GM19468 (cell line): ENCODE measurements at regions not wholly inside any gene's neighbourhood (a gene's known extent, or its start where the extent isn't known, plus 50 kb on each side); places are given as distances from the start of the nearest gene placed in this dataset.
"Not testable (repeated sequence)": the region's sequence is repeated elsewhere in the genome, so short reads cannot be mapped to it uniquely, and the experiment has no call there.

Experiments
- ATAC-seq: cut with Tn5 transposase; IDR thresholded peaks from one replicate; pipeline ENCODE4 v1.9.1; 2021; ENCODE audit warnings: mild to moderate bottlenecking, moderate library complexity, moderate number of reproducible peaks; ENCODE audit not compliant: unreplicated experiment; ENCODE audit errors: extremely low read depth

DNA sequence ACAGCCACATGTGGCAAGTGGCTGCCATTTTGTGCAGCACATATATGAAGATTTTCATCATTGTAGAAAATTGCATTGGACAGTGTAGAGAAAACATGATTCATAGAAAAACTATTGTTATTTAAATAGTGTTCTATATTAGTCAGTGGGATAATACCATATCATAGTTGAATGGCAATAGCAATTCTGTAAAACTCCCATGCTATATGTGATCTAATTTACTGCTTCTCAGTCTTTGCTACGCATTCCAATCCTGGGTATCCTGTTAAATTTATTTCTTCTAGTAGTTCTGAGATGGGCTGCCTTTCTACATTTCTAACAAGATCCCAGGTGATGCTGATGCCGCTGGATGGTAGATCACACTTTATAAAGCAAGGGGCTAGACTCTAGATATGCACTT lies 117.5 kb upstream of the FBXO28 start:
- ATAC-seq = not testable (repeated sequence)

- peak; percentile 99 for ATAC-seq
These were observed 121.3 kb upstream of the FBXO28 start for GRCh38 chr1:223992456-223993246.

GRCh38 chr1:223991297-223991857 lies 122.5 kb upstream of the FBXO28 start:
- ATAC-seq = not testable (repeated sequence)

DNA sequence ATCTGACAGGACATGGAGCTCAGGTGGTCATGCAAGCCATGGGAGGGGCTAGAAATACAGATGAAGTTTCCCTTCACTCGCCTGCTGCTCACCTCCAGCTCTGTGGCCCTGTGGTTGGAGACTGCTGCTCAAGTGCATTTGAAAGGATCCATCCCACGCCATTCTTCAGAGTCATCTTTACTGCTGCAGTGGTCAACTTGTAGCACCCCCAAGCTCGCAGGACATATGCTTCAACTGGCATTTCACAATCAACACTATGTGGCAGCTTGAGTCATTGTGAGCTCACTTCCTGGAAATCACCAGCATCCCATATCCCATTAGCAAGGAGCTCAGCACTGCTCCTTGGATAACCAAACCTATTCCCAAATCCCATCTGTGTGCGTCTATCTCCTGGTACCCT lies 116.2 kb upstream of the TP53BP2 start:
- not testable (repeated sequence) for ATAC-seq

GRCh38 chr1:223952801-223953200 lies 107.1 kb upstream of the TP53BP2 start:
- ATAC-seq = not testable (repeated sequence)

- ATAC-seq = not testable (repeated sequence)
These were observed 105.8 kb upstream of the TP53BP2 start for GRCh38 chr1:223951551-223951950.

GRCh38 chr1:223949944-223950343 lies 104.2 kb upstream of the TP53BP2 start:
- not testable (repeated sequence) for ATAC-seq

- not testable (repeated sequence) for ATAC-seq
These were observed 102.3 kb upstream of the TP53BP2 start for GRCh38 chr1:223948041-223948440.

DNA sequence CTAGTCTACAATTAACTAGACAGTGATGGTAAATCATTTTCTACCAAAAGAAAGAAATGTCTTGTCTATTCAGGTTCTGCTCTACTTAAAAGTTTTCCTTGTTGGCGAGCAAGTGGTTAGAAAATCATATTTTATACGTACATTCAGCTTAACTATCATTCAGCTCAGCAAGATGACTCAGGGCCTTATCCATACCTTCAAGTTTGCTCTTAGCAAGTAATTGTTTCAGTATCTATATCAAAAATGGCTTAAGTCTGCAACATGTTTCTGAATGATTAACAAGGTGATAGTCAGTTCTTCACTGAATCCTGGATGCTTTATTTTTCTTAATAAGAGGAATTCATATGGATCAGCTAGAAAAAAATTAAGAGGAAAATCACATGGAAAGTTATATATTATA lies 90.8 kb upstream of the TP53BP2 start:
- ATAC-seq = not testable (repeated sequence)

DNA sequence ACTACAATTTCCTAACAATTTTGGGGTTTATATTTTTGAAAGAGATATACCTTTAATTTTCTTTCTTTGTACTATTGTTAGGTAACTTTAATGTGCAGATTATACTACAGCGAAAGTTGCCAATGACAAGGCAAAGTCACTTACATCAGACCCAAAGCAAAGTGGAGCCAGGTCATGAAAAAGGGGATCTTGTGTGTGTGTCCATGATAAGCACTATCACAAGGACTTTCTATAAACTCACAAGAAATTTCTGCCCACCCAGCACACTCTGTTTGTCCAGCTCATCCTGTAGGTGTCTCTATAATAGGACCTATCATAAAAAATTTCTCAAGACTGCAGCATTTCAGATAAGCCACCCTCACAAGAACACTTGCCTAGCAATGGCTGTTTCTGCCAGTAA lies 85.7 kb upstream of the TP53BP2 start:
- ATAC-seq = not testable (repeated sequence)

DNA sequence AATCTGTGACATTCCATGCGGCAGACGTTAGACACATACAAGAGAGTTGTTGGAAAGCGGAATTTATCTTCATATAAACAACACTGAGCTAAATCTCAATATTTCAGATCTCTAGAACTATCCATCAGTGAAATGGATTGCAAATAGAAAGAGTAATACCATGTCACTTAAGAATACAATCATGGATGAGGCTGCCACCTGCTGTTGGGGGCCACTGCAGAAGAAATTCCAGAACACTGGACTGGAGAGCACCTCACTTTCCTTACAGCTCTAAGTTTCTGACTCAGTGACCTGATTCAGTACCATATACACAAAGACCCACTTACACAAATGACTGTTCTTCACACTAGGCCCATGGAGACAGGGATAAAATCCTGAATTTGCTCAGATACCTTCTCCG lies 75.1 kb upstream of the TP53BP2 start:
- ATAC-seq = not testable (repeated sequence)

GRCh38 chr1:223915476-223915875 lies 69.7 kb upstream of the TP53BP2 start:
- not testable (repeated sequence) for ATAC-seq

DNA sequence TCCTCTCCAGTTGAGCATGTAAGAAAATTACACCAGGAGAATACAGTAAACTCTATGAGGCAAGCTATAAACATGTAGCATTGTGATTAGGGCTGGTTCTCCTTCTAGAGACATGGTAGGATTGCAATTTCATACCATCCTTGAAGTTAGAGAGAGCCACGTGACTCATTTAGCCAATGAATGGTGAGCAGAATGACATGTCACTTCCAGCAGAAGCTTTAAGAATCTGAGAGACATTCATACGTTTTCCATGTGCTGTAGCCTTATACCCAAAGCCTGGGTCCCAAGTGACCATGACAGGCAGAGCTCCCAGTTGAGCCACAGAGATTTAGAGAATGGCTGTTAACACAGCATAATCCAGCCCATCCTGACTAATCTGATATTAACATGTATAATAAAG lies 68.0 kb upstream of the TP53BP2 start:
- ATAC-seq = not testable (repeated sequence)

- ATAC-seq = not testable (repeated sequence)
These were observed 62.3 kb upstream of the TP53BP2 start for GRCh38 chr1:223907943-223908587.

DNA sequence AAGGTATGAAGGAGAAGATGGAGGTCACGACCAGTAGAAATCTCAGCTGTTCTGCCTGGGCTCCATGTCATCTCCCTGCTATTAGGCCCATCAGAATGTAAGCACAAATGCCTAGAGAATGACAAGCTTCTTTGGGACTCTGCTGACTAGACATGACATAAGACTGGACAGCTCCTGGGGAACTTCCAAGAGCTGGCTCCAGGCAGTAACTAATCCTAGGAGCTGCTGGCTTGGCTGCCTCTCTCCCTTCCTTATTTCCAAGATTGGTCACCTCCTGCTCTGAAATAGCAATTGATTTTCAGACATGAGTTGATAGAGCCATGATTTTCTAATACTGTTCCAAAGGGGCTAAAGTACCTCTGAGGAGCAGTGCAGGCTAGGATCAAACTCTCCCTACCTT lies 57.5 kb upstream of the TP53BP2 start:
- ATAC-seq = not testable (repeated sequence)

DNA sequence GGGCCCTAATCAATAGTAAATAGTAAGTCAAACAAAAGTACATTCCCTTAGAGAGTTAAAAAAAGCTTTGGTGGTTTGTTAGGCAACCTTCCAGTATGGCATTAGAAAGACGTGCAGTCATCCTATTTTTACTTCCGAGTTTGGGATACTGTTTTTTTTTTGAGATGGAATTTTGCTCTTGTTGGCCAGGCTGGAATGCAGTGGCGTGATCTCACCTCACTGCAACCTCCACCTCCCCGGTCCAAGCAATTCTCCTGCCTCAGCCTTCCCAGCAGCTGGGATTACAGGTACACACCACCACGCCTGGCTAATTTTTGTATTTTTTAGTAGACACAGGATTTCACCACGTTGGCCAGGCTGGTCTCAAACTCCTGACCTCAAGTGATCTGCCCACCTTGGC lies 54.0 kb upstream of the TP53BP2 start:
- ATAC-seq = not testable (repeated sequence)

- ATAC-seq = not testable (repeated sequence)
These were observed 51.4 kb upstream of the TP53BP2 start for GRCh38 chr1:223897097-223897496.

DNA sequence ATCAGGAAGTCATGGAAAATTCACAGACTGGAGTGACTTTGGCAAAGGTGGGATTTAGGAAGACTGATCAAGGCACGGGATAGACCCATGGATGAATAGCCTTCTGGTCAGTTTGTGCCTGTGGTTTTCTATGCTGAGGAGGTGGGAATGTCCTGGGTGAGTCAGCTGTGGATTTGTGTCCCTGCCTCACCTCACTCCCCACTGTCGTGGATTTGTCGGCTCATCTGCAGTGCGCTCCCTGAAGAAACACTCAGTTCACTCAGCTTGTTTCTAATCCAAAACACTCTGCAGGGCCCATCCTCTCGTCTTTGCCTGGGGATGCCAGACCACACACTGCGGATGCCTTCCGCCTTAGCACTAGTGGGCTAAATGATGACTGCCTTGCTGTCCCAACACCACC lies 50.2 kb upstream of the TP53BP2 start:
- not testable (repeated sequence) for ATAC-seq
